ENCODE measurements at regions not wholly inside any gene's neighbourhood (a gene's known extent, or its start where the extent isn't known, plus 50 kb on each side); places are given as distances from the start of the nearest gene placed in this dataset.

GRCh38 chr7:132656846-132657776 lies 80.8 kb upstream of the PLXNA4 start:
- Mint-ChIP-seq H3K27me3 (no peaks in the 10 kb centered on the region), H3K4me3 (no peak overlapping the region), H3K36me3 (no peaks in the 10 kb centered on the region), H3K27ac (no peak overlapping the region), H3K4me1 (ENCODE audit: low read depth) (peaks cover 45% of the 10 kb centered on the region), H3K9me3 (peaks cover 4% of the 10 kb centered on the region)
- intact Hi-C loops (cut with micrococcal nuclease), result loop anchor here (2.0 to 10.0 kb wide), 5 partner anchors 222 to 1660 kb away; partner anchors contain the start of genes CHCHD3 and SLC35B4
- peak; percentile 20 for DNase-seq
- ChIA-PET POLR2A (interaction anchor here (1.0 kb wide), 1 partner anchor 9 kb away, joined by 6 read pairs; no protein-coding TSS in a partner anchor), CTCF (interaction anchor here (0.6 to 1.0 kb wide), 3 partner anchors 9 to 1658 kb away, joined by 3 to 4 read pairs (median 3); no protein-coding TSS in a partner anchor)

GRCh38 chr7:132656341-132656740 lies 80.1 kb upstream of the PLXNA4 start:
- Mint-ChIP-seq H3K36me3 (no peaks in the 10 kb centered on the region), H3K4me3 (no peak overlapping the region), H3K9me3 (peaks cover 4% of the 10 kb centered on the region), H3K27ac (no peak overlapping the region), H3K4me1 (ENCODE audit: low read depth) (peaks cover 45% of the 10 kb centered on the region), H3K27me3 (no peaks in the 10 kb centered on the region)
- no peak for DNase-seq
- ChIA-PET POLR2A (interaction anchor here (1.2 kb wide), 1 partner anchor 10 kb away, joined by 3 read pairs; no protein-coding TSS in a partner anchor), CTCF (interaction anchor here (1.1 to 1.3 kb wide), 2 partner anchors 10 to 33 kb away, joined by 3 to 6 read pairs; no protein-coding TSS in a partner anchor)
- intact Hi-C loops (cut with micrococcal nuclease), result loop anchor here (2.0 to 10.0 kb wide), 5 partner anchors 222 to 1661 kb away; partner anchors contain the start of genes CHCHD3 and SLC35B4

GRCh38 chr7:132655131-132655727 lies 79.0 kb upstream of the PLXNA4 start:
- Mint-ChIP-seq H3K27me3 (no peaks in the 10 kb centered on the region), H3K4me3 (peak overlapping the region; percentile 58), H3K36me3 (no peaks in the 10 kb centered on the region), H3K27ac (peak overlapping the region; percentile 70), H3K4me1 (ENCODE audit: low read depth) (peaks cover 45% of the 10 kb centered on the region), H3K9me3 (peaks cover 4% of the 10 kb centered on the region)
- ChIA-PET POLR2A (interaction anchor here (0.6 to 1.2 kb wide), 2 partner anchors 11 to 15 kb away, joined by 3 read pairs; no protein-coding TSS in a partner anchor), CTCF (interaction anchor here (1.1 to 1.3 kb wide), 2 partner anchors 11 to 32 kb away, joined by 3 to 6 read pairs; no protein-coding TSS in a partner anchor)
- peak; percentile 84 for DNase-seq
- intact Hi-C loops (cut with micrococcal nuclease), result loop anchor here (1.0 to 10.0 kb wide), 7 partner anchors 11 to 1662 kb away; partner anchors contain the start of genes CHCHD3 and SLC35B4

GRCh38 chr7:132654150-132654549 lies 77.9 kb upstream of the PLXNA4 start:
- intact Hi-C loops (cut with micrococcal nuclease), result loop anchor here (2.0 to 10.0 kb wide), 4 partner anchors 119 to 581 kb away; no protein-coding TSS in a partner anchor
- H3K27me3 Mint-ChIP-seq, result no peaks in the 10 kb centered on the region
- peaks cover 4% of the 10 kb centered on the region for H3K9me3 Mint-ChIP-seq
- peak; percentile 38 for DNase-seq
- H3K27ac Mint-ChIP-seq, result peak overlapping the region; percentile 55
- H3K4me1 Mint-ChIP-seq (ENCODE audit: low read depth), result peaks cover 45% of the 10 kb centered on the region
- no peak overlapping the region for H3K4me3 Mint-ChIP-seq
- CTCF ChIA-PET, result interaction anchor here (0.6 to 2.2 kb wide), 10 partner anchors 12 to 379 kb away, joined by 3 to 8 read pairs (median 4); no protein-coding TSS in a partner anchor
- no peaks in the 10 kb centered on the region for H3K36me3 Mint-ChIP-seq
- POLR2A ChIA-PET, result no interaction called here

GRCh38 chr7:132653366-132653930 lies 77.2 kb upstream of the PLXNA4 start:
- no peak for DNase-seq
- Mint-ChIP-seq H3K27me3 (no peaks in the 10 kb centered on the region), H3K27ac (no peak overlapping the region), H3K4me1 (ENCODE audit: low read depth) (peaks cover 45% of the 10 kb centered on the region), H3K4me3 (no peak overlapping the region), H3K9me3 (peaks cover 4% of the 10 kb centered on the region), H3K36me3 (no peaks in the 10 kb centered on the region)
- intact Hi-C loops (cut with micrococcal nuclease), result loop anchor here (10.0 kb wide), 2 partner anchors 219 to 581 kb away; no protein-coding TSS in a partner anchor
- CTCF ChIA-PET, result interaction anchor here (1.0 to 2.2 kb wide), 7 partner anchors 13 to 172 kb away, joined by 3 to 8 read pairs (median 4); no protein-coding TSS in a partner anchor
- POLR2A ChIA-PET, result no interaction called here

GRCh38 chr7:132652507-132652906 lies 76.2 kb upstream of the PLXNA4 start:
- CTCF ChIA-PET, result interaction anchor here (1.0 to 2.2 kb wide), 3 partner anchors 14 to 93 kb away, joined by 3 to 8 read pairs (median 3); no protein-coding TSS in a partner anchor
- DNase-seq, result no peak
- H3K9me3 Mint-ChIP-seq, result no peaks in the 10 kb centered on the region
- no peaks in the 10 kb centered on the region for H3K36me3 Mint-ChIP-seq
- intact Hi-C loops (cut with micrococcal nuclease), result loop anchor here (10.0 kb wide), 2 partner anchors 218 to 582 kb away; no protein-coding TSS in a partner anchor
- POLR2A ChIA-PET, result no interaction called here
- H3K4me3 Mint-ChIP-seq, result no peak overlapping the region
- no peak overlapping the region for H3K27ac Mint-ChIP-seq
- H3K4me1 Mint-ChIP-seq (ENCODE audit: low read depth), result peaks cover 36% of the 10 kb centered on the region
- H3K27me3 Mint-ChIP-seq, result no peaks in the 10 kb centered on the region

GRCh38 chr7:132650498-132650897 lies 74.2 kb upstream of the PLXNA4 start:
- intact Hi-C loops (cut with micrococcal nuclease), result loop anchor here (10.0 kb wide), 2 partner anchors 216 to 584 kb away; no protein-coding TSS in a partner anchor
- peaks cover 16% of the 10 kb centered on the region for H3K4me1 Mint-ChIP-seq (ENCODE audit: low read depth)
- CTCF ChIA-PET, result no interaction called here
- no peak overlapping the region for H3K4me3 Mint-ChIP-seq
- H3K27ac Mint-ChIP-seq, result no peak overlapping the region
- H3K27me3 Mint-ChIP-seq, result no peaks in the 10 kb centered on the region
- no peaks in the 10 kb centered on the region for H3K36me3 Mint-ChIP-seq
- no peaks in the 10 kb centered on the region for H3K9me3 Mint-ChIP-seq
- POLR2A ChIA-PET, result no interaction called here
- no peak for DNase-seq

- Mint-ChIP-seq H3K4me1 (ENCODE audit: low read depth) (no peaks in the 10 kb centered on the region), H3K4me3 (no peak overlapping the region), H3K27me3 (no peaks in the 10 kb centered on the region), H3K27ac (no peak overlapping the region), H3K36me3 (peaks cover under 1% of the 10 kb centered on the region), H3K9me3 (no peaks in the 10 kb centered on the region)
- CTCF ChIA-PET, result no interaction called here
- intact Hi-C loops (cut with micrococcal nuclease), result no loop called here
- POLR2A ChIA-PET, result no interaction called here
- DNase-seq, result no peak
These were observed 71.0 kb upstream of the PLXNA4 start for GRCh38 chr7:132647311-132647710.

GRCh38 chr7:132646052-132646451 lies 69.8 kb upstream of the PLXNA4 start:
- no peaks in the 10 kb centered on the region for H3K4me1 Mint-ChIP-seq (ENCODE audit: low read depth)
- DNase-seq, result no peak
- intact Hi-C loops (cut with micrococcal nuclease), result no loop called here
- peaks cover 1% of the 10 kb centered on the region for H3K36me3 Mint-ChIP-seq
- ChIA-PET POLR2A (no interaction called here), CTCF (no interaction called here)
- no peaks in the 10 kb centered on the region for H3K27me3 Mint-ChIP-seq
- no peak overlapping the region for H3K27ac Mint-ChIP-seq
- H3K4me3 Mint-ChIP-seq, result no peak overlapping the region
- H3K9me3 Mint-ChIP-seq, result no peaks in the 10 kb centered on the region

GRCh38 chr7:132643302-132643701 lies 67.0 kb upstream of the PLXNA4 start:
- ChIA-PET POLR2A (no interaction called here), CTCF (no interaction called here)
- Mint-ChIP-seq H3K27ac (no peak overlapping the region), H3K4me3 (no peak overlapping the region), H3K4me1 (ENCODE audit: low read depth) (no peaks in the 10 kb centered on the region), H3K27me3 (no peaks in the 10 kb centered on the region), H3K9me3 (no peaks in the 10 kb centered on the region), H3K36me3 (peaks cover 1% of the 10 kb centered on the region)
- intact Hi-C loops (cut with micrococcal nuclease), result no loop called here
- DNase-seq, result no peak

GRCh38 chr7:132641238-132641637 lies 65.0 kb upstream of the PLXNA4 start:
- no peak overlapping the region for H3K27ac Mint-ChIP-seq
- no peak for DNase-seq
- intact Hi-C loops (cut with micrococcal nuclease), result no loop called here
- POLR2A ChIA-PET, result no interaction called here
- no peaks in the 10 kb centered on the region for H3K27me3 Mint-ChIP-seq
- no peaks in the 10 kb centered on the region for H3K9me3 Mint-ChIP-seq
- no peaks in the 10 kb centered on the region for H3K4me1 Mint-ChIP-seq (ENCODE audit: low read depth)
- H3K4me3 Mint-ChIP-seq, result no peak overlapping the region
- peaks cover 1% of the 10 kb centered on the region for H3K36me3 Mint-ChIP-seq
- CTCF ChIA-PET, result no interaction called here

All from activated CD4-positive, alpha-beta memory T cell treated with anti-CD3 and anti-CD28 coated beads for 36 hours (primary cell).